HG03521 (cell line): ENCODE measurements at regions not wholly inside any gene's neighbourhood (a gene's known extent, or its start where the extent isn't known, plus 50 kb on each side); places are given as distances from the start of the nearest gene placed in this dataset.

Source experiments
- ATAC-seq: cut with Tn5 transposase; IDR thresholded peaks from one replicate; pipeline ENCODE4 v1.9.1; 2021; ENCODE audit warnings: mild to moderate bottlenecking, moderate library complexity; ENCODE audit not compliant: unreplicated experiment

DNA sequence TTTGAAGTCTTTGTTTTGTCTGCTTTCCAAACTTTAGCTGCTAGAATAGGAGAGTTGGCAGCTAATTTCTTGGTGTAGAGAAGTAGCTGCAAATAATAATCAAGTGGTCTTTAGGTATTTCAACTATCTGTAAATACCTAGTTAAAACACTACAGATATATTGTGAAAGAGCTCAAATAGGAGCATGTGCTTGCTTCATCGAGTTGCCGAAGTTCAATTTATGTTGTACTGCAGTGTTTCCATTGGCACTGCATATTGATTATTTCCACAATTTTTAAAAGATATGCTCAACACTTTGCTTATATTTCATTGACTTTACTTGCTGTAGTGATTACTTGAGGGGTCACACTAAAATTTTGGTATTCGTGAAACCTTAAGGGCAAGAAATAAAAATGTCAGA lies 131.6 kb upstream of the BMP4 start:
- ATAC-seq = no peak

DNA sequence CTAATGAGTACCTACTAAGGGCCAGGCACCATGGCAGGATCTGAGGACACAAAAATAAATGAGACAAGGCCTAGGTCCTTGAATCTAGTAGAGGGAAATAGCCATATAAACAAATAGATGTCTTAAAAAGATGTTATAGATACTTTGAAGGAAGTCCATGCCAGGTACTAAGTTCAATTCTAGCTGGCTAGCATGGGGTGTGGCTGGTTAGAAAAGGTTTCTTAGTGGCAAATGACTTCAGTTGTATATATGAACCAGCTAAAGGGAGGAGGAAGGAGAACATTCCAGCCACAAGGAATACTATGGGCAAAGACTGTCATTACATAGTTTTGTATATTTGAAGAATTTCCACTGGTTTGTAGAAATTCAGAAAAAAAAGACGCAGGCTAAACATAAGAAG lies 133.6 kb upstream of the BMP4 start:
- ATAC-seq = no peak

DNA sequence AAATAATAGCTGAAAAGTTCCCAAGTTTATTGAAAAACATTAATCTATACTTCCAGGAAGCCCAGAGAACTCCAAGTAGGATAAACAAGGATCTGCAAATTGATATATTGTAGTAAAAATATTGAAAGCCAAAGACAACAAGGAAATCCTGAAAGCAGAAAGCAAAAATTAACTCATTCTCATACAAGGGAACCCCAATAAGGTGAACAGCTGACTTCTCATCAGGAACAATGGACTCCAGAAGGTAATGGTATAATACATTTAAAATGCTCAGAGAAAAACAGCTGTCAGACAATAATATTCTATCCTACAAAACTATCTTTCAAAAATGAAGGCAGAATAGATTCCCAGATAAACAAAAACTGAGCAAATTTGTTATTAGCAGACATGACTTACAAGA lies 138.1 kb upstream of the BMP4 start:
- no peak for ATAC-seq

DNA sequence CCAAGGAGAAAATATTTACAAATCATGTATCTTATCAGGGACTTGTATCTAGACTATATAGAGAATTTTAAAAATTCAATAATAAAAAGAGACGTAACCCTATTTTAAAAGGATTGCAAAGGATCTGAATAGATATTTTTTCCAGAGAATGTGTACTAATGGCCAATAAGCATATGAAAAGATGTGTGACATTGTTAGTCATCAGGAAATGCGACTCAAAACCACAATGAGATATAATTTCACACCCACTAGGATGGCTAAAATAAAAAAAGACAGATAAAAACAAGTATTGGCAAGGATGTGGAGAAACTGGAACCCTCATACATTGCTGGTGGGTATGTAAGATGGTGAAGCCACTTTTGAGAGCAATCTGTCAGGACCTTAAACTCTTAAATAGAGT lies 141.9 kb upstream of the BMP4 start:
- ATAC-seq = no peak

DNA sequence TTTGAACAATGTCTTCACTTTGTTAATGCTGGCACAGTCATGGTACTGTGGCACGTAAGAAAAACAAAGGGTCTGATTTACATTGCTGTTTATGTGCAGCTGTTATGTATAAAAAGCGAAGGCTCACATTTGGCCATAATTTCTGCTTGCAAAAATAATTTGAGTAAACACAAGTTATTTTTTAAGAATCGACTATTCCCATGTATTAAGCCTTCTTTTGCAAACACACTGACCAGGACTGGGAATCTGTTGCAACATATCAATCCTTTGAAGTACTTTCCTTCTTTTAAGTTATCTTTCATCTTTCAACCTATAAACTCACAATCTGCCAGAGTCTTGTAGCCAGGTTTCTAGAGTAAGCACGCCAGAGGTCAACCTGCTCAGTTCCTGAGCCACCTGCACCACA lies 145.4 kb upstream of the BMP4 start:
- no peak for ATAC-seq

DNA sequence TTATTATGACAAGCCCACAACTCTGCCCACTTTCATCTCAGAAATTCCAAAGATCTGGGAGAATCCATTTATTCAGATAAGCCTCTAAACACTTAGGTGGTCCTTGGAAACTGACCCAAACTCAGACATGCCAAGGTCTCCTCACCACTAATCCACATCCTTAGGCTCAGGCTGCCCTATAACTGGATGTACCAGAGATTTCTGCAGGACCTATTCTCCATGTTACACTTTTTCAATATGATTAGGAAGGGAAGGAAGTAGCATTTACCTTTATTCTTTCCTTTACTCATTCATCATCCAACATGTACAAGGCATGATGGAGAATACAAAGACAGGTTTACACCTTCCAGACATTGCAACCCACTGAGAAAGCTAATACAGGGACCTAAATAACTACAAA lies 145.9 kb upstream of the BMP4 start:
- ATAC-seq = no peak

DNA sequence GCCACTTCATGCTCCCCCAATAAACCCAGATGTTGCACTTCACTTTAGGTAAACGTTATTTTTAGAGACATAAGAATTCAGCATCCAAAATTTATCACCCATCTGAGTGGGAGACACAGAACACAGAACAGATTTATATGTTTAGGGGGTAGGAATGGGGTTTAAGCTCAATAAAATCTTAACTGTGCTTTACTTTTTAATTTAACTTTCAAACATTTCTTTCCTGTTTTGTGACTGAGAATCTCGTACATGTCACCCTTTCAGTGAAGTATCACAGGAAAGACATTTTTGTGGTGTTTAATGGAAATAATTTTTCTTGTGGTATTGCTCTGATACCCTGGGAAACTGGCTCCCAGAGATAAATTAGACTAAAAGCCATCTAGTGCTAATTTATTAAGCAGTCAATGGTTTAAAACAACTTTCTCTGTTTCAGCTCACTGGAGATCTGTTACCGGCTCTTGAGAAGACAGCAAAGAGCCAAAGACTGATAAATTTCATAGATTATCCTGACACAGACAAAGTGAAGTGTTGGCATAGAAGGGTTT lies 148.0 kb upstream of the BMP4 start:
- ATAC-seq = no peak

DNA sequence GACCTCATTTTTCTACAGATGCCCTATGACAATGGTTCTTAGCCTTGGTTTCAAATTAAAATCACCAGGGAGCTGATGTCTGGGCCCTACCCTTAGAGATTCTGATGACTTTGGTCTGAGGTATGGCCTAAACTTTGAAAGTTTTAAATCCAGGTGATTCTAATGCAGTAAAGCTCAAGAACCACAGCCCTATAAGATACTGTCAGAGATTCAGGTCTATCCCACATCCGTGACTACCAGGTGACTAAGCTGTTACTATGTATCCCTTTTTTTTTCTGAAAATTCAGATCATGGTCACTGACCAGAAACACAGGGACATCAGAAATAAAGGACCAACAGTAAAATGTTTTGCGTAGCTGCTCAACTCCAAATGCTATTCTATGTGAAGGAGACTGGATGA lies 148.8 kb upstream of the BMP4 start:
- no peak for ATAC-seq

DNA sequence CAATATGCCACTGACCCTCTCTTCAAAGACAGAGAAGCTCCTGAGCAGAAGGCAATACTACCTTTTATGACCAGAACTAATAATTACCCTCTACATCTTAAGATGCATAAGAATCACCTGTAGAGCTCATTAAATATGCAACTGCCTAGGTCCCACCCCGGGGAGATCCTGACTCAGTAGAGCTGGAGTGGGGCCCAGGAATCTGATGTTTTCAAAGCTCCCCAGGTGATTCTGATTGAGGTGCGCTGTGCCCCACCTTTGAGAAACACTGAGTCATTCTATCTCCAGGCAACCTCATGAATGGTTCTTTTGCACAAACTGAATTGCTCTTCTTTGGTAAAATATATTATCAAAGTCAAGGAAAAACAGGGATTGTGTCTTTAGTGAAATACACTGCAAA lies 149.3 kb upstream of the BMP4 start:
- no peak for ATAC-seq

DNA sequence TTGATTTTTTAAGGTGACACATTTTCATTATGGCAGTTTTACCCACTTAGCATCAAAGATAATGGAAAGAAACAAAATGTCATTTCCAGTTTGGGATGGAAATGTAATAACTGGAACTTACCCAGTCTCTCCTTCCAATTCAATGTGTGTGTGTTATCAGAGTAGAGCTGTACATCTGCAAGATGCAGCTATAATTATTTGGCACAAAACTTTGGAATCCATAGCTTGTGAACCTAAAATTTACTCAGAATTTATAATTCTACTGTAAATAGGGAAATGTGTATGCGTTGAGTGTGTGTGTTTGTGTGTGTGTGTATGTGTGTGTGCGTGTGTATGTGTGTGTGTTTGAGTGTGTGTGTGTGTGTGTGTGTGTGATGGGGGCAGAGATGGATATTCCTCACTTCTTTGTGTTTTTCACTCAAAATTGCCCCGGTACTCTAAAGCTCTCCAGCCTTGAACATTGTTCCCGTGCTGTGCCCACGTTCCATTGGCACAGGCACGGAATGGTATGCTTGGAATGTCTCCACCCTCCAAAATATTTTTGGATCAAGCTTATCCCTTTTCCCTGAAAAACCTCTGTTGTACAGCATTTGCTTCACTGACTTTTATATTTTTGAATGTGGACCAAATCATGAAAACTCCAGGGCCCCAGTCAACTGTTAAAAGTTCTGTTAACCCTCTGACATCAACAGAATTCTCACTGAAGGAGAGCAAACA lies 150.2 kb upstream of the BMP4 start:
- no peak for ATAC-seq

DNA sequence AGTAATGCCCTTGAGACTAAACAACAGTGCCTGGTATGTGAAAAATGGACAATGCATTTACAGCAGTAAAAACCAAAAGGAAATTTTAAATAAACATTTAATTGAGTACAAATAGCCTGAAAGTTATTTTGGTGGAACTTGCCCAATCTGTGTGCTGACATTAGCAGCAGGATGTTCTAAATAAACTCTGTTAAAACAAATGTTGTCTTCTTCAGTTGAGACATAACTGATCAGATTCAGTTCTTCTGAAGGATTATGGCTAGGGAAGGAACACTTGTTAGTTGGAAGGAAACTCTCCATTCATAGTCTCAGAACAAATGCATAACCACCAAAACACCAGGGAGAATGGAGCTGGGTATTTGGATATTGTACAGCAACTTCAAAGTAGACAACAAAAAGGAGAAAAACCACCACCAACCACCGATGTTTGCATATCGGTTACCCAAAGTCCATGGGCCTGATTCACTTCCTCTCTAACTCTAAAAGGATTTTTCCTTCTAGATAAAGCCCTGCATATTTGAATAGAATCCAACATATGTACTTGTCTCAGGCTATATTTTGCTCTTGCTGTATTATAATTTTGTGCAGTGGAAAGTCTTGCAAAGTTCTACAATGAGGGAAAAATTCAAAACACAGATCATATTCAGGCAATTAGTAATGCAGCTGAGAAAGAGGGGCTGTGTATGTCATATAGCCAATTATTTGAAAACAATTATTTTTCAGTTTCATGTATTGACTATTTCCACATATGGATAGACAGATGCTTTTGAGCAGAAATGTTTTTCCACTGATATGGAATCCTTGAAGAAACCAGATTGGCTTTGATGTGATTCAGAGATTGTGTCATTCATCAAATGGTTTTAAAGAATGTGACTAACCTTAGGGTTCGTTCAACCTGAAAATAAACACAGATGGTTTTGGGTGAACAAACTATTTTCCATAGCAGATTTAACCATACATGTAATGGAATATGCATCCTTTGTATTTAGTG lies 152.2 kb upstream of the BMP4 start:
- no peak for ATAC-seq

DNA sequence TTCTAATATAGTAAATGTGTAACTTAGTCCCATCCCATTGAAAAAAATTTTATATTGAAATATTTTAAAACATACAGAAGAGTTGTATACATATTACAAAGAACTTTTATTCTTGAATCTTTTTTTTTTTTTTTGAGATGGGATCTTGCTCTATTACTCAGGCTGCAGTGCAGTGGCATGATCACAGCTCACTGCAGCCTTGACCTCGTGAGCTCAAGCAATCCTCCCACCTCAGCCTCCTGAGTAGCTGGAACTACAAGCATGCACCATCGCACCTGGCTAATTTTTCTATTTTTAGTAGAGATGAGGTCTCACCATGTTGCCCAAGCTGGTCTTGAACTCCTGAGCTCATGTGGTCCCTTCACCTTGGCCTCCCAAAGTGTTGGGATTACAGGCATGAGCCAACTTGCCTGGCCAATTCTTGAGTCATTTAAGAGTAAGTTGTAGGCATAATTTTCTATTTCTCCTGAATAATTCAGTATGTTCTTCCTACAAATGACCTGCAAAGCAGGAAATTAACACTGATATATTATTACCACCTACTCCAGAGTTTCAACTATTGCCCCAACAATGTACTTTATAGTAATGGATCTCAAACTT lies 153.0 kb upstream of the BMP4 start:
- ATAC-seq = no peak

DNA sequence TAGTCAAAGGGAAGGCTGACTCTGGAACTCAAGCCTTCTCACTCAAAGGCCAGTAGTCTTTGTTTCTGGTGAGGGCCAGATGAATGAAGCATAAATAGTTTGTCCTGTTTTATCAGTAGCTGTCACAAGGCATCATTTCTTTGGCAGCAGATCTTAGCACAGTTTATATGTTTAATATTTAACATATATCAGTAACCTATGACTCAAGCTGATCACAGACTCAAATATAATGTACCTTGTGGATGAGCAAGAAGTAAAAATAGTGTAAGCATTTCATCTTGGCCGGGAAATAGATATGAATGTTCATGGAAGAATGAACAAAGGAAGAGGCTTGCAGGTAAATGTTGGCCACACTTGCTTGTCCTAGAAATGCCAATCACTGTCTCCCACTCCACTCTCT lies 158.3 kb upstream of the BMP4 start:
- ATAC-seq = no peak

DNA sequence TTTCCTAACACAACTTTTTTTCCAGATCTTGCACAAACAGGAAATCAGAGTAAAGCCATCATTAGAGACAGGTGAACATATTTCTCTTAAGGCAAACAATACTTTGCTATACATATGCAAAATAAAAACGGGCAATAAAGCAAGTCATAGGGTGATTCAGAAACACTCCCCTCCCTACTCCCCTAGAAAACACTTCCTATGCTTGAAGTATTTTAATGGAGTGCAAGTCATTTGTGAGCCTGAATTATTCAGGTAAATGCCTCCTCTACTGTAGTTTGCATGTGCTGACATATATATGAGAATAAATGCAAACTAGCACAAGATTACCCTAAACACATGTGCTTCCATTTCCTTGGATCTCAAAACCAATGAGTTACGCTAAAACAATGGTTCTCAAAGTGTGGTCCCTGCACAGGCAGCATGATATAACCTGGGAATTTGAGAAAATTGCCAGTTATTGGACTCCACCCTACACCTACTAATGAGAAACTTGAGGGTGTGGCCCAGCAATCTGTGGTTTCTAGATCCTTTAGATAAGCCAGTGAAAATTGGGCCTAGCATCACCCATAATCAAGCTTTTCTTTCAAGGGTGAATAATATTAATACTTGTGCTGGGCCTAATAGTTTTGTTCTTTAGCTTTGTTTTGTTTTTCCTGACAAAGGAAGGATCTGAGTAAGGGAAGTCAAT lies 159.7 kb upstream of the BMP4 start:
- no peak for ATAC-seq

DNA sequence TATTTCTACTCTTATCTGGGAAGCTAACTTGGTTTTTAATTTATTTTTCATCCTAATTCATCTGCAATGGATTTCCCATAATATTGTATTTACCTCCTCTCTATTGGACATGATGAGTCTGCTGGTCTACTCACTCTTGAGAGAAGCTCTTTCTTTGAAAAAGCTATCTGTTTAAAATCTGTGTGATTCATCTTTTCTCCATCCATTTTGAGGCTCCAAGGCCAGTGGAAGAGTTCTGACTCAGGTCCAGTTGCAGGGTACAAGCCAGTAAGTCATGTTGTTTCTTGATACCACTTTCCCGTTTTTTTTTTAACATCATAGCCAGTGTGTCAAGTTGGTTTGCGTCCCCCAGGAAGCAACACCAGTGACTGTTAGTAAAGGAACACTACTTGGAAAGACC lies 160.3 kb upstream of the BMP4 start:
- no peak for ATAC-seq

DNA sequence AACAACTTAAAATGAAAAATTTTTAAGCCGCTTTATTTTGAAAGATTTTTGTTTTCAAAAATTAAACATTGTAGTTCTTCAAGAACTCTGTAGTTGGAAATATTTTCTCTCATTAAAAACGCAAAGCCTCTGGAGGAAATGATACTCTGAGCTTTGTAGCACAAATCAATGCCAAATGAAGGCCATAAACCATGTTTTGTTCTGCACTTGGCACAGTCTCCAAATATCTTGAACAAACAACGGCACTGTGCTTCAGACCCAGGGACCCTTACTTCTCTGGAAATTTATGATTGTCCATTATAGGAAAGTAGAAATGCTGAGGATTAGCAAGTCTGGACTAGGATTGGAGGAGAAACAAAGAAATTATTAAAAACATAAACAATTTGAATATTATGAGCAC lies 160.8 kb upstream of the BMP4 start:
- ATAC-seq = no peak

DNA sequence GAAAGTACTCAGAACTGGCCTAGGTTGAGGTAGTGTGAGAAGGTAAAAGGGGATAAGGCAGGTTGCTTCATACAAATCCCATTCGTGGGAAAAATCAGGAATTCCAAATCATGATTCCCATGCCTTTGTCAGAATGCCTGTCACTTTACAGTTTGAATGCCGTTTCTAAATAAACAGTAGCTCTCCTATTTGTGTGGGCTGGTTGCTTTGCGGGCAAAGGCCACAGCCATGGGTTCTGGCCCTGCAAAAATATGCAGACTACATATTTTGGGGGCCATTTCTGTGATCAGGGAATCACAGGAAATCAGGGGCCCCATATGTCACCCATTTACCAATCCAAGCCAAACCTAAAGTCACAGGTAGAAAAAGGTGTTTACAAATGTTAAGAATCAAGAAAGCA lies 161.3 kb upstream of the BMP4 start:
- ATAC-seq = no peak

DNA sequence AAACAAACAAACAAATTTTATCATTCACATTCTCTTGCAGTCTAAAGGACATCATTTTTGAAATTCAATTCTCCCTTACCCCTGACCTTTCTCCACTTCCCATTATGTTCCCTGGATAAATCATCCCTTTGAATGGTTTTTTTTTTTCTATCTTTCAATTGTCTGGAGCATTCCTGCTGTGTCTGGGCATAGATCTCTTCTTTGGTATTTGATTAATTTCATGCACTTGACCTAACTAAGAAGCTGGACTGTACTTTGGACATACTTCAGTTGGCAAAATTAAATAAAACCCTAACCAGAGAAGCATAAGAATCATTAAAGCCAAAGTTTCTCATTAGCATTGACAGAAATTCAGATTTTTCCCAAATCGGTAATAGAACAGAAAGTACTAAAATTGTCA lies 163.6 kb upstream of the BMP4 start:
- no peak for ATAC-seq

DNA sequence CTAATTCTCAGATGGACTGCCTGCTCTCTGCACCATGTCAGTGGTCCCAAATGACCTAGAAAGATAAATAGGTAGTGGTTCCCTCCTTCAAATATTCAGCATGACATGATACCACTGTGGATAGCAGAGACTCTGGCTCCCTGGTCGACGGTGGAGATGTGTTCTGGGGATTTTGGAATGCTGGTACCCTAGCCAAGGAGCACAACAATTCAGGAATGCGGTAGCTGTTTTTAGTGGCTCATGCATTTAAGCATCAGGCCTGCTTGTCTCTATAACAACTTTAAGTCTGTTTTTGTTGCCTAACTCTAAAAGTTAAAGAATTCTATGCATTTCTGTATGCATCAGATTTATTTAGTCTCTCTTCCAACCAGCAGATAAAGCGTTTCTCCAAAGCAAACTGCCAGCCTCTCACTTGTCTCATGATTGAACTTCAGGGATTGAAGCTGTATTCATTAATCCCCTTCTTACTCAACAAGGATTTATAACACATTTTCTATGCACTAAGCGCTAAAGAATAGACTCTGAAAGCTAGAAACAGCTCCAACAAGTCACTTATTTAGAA lies 164.9 kb upstream of the BMP4 start:
- ATAC-seq = no peak

DNA sequence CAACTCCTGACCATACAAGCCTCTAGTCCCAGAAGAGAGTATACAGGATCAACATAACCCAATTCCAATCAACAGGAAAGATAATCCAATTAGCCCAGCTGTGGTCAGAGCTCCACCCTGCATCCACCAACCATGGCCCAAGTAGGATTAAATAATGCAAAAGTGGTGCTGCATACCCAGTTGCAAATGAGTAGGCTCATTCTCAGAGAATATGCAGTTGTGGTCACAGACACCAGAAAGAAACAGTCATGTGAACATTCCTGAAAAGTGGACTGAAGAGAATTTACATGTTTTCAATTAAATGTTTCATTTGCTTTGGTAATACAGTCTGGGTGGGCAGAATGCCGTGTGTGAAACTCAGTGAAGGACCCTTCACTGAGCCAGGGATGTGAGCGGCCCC lies 167.2 kb upstream of the BMP4 start:
- ATAC-seq = no peak

DNA sequence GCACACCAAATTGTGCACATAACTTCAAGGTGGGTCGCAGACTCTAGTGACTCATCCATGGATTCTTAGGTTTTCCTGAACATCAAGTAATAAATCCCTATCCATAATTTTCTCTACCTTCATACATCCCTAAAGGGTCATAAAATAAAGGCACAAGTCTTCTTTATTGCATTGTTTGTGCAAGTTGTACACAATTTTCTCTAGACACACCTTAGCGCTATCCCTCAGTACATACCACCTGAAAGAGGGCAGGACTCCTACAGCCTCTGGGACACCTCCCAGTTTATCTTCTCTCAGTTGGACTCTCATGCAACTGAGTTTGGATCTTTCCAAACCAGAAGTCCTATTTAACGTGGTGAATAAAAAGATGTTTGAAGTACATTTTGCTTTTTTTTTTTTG lies 168.5 kb upstream of the BMP4 start:
- ATAC-seq = no peak
